Gastrocnemius medialis (tissue), 4 donors: ENCODE measurements at regions not wholly inside any gene's neighbourhood (a gene's known extent, or its start where the extent isn't known, plus 50 kb on each side); places are given as distances from the start of the nearest gene placed in this dataset.

Experiments
- POLR2A ChIP-seq, 2 donors: fragments of 450-650 bp; IDR thresholded peaks; one replicate each; pipeline ENCODE4 v1.6.1; 2017; ENCODE audit warnings: antibody characterized with exemption in 2 of 2, mild to moderate bottlenecking in 2 of 2, moderate library complexity in 2 of 2
- TF ChIP-seq, protein P1 (sequence below), 5 experiments: fragments of 450-650 bp in 3 of 5; fragments of 200-600 bp in 2 of 5; sonication (generic) in 2 of 5; IDR thresholded peaks in 4 of 5; conservative IDR thresholded peaks in 1 of 5; 1 replicate in 4 of 5; 2 replicates in 1 of 5; pipeline ENCODE4 v1.5.1; 2016 to 2019; ENCODE audit warnings: antibody characterized with exemption in 5 of 5, mild to moderate bottlenecking in 3 of 5, moderate library complexity in 3 of 5

DNA sequence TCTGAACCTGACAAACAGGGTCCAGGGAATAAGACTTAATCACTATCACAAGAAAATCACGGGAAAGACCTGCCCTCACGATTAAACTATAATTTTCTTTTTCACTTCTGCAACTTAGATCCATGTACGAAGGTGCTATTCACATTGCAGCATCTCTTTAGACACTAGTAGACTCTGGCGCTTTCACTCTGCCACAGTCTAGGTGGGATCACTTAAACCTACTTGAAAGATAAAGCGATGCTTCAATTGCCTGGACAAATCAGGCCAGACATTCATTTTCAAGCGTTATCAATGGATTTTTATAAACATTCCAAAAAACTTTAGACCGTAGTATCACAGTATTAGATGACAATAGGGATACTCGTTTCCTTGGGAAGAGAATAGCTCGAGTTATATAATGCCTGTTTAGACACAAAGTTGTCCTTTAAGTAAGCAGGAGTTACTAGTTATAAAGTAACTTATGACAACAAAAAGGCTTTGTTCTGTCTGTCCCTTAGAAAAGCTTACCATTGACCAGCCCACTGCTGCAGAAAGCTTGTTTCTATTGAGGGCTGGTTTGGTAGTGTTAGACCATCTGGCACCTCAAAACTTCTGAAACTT lies 367.3 kb downstream of the UTRN start:
- TF ChIP-seq, protein P1, sequence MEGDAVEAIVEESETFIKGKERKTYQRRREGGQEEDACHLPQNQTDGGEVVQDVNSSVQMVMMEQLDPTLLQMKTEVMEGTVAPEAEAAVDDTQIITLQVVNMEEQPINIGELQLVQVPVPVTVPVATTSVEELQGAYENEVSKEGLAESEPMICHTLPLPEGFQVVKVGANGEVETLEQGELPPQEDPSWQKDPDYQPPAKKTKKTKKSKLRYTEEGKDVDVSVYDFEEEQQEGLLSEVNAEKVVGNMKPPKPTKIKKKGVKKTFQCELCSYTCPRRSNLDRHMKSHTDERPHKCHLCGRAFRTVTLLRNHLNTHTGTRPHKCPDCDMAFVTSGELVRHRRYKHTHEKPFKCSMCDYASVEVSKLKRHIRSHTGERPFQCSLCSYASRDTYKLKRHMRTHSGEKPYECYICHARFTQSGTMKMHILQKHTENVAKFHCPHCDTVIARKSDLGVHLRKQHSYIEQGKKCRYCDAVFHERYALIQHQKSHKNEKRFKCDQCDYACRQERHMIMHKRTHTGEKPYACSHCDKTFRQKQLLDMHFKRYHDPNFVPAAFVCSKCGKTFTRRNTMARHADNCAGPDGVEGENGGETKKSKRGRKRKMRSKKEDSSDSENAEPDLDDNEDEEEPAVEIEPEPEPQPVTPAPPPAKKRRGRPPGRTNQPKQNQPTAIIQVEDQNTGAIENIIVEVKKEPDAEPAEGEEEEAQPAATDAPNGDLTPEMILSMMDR (IDR thresholded peaks at IDR 0.05 in 4 of 5, conservative IDR thresholded peaks at IDR 0.05 in 1 of 5) = no peak
- TF ChIP-seq POLR2A (IDR thresholded peaks at IDR 0.05) = no peak
